DMS79 treated with DMSO at 0.1 percent for 48 hours (cell line): ENCODE measurements at regions not wholly inside any gene's neighbourhood (a gene's known extent, or its start where the extent isn't known, plus 50 kb on each side); places are given as distances from the start of the nearest gene placed in this dataset.

Experiments used
- DNase-seq: peaks from one replicate; lab custom pipeline; 2025; lab: John Stamatoyannopoulos, UW

GRCh38 chr12:4134448-4135263 is 138.9 kb upstream of the CCND2 start:
- DNase-seq = no peak

- no peak for DNase-seq
Observed at GRCh38 chr12:4133636-4134447, 139.7 kb upstream of the CCND2 start.

GRCh38 chr12:4133029-4133428 is 140.5 kb upstream of the CCND2 start:
- DNase-seq = no peak

- no peak for DNase-seq
Observed at GRCh38 chr12:4121506-4122020, 152.0 kb upstream of the CCND2 start.

GRCh38 chr12:4120316-4120917 is 153.1 kb upstream of the CCND2 start:
- no peak for DNase-seq

GRCh38 chr12:4119157-4119761 is 154.3 kb upstream of the CCND2 start:
- no peak for DNase-seq

- DNase-seq = no peak
Observed at GRCh38 chr12:4118601-4119156, 154.9 kb upstream of the CCND2 start.

- no peak for DNase-seq
Observed at GRCh38 chr12:4118017-4118510, 155.5 kb upstream of the CCND2 start.

GRCh38 chr12:4117386-4118016 is 156.1 kb upstream of the CCND2 start:
- DNase-seq = no peak

- DNase-seq = no peak
Observed at GRCh38 chr12:4116251-4117111, 157.1 kb upstream of the CCND2 start.

GRCh38 chr12:4115570-4115969 is 158.0 kb upstream of the CCND2 start:
- DNase-seq = no peak

- DNase-seq = no peak
Observed at GRCh38 chr12:4114986-4115385, 158.6 kb upstream of the CCND2 start.

- no peak for DNase-seq
Observed at GRCh38 chr12:4112734-4113325, 160.7 kb upstream of the CCND2 start.

- no peak for DNase-seq
Observed at GRCh38 chr12:4112290-4112689, 161.3 kb upstream of the CCND2 start.

GRCh38 chr12:4111010-4111409 is 162.6 kb upstream of the CCND2 start:
- DNase-seq = no peak

GRCh38 chr12:4109826-4110225 is 163.7 kb upstream of the CCND2 start:
- DNase-seq = no peak

- DNase-seq = no peak
Observed at GRCh38 chr12:4108803-4109345, 164.7 kb upstream of the CCND2 start.

- no peak for DNase-seq
Observed at GRCh38 chr12:4107911-4108697, 165.5 kb upstream of the CCND2 start.

GRCh38 chr12:4107436-4107878 is 166.1 kb upstream of the CCND2 start:
- no peak for DNase-seq
